GM12891 (cell line): ENCODE measurements at regions not wholly inside any gene's neighbourhood (a gene's known extent, or its start where the extent isn't known, plus 50 kb on each side); places are given as distances from the start of the nearest gene placed in this dataset.

Source experiments
- PAX5 ChIP-seq: IDR thresholded peaks from 2 replicates; pipeline ENCODE4 v1.6.1; 2011; ENCODE audit warnings: low read length, moderate library complexity, mild to moderate bottlenecking; ENCODE audit not compliant: insufficient read depth, severe bottlenecking
- POLR2A ChIP-seq: IDR thresholded peaks from 2 replicates; pipeline ENCODE4 v1.6.1; 2011; ENCODE audit warnings: low read depth, low read length, control low read depth
- POLR2AphosphoS5 ChIP-seq: IDR thresholded peaks from 2 replicates; pipeline ENCODE4 v1.6.1; 2011; ENCODE audit warnings: low read depth, low read length, control low read depth
- POU2F2 ChIP-seq: IDR thresholded peaks from 2 replicates; pipeline ENCODE4 v1.6.1; 2011; ENCODE audit warnings: low read depth, mild to moderate bottlenecking, control low read depth, low read length, moderate library complexity
- TAF1 ChIP-seq: IDR thresholded peaks from 2 replicates; pipeline ENCODE4 v1.6.1; 2011; ENCODE audit warnings: low read depth, low read length, control low read depth

- TF ChIP-seq POLR2A (no peak), POLR2AphosphoS5 (no peak), POU2F2 (peak; percentile 76), TAF1 (no peak), PAX5 (no peak)
These were observed 216.1 kb downstream of the MEF2C start for GRCh38 chr5:88666761-88667495.
